Choroid plexus epithelial cell (primary cell): ENCODE measurements at regions not wholly inside any gene's neighbourhood (a gene's known extent, or its start where the extent isn't known, plus 50 kb on each side); places are given as distances from the start of the nearest gene placed in this dataset.

ENCODE experiments used
- DNase-seq: peaks from one replicate; pipeline ENCODE4 v3.0.0-alpha.2; 2010; ENCODE audit warnings: low read depth
- H3K4me3 ChIP-seq: 2 replicates; pipeline ENCODE4 v1.5.1; 2011; ENCODE audit warnings: low read depth, mild to moderate bottlenecking, control low read depth, low read length, moderate library complexity
- CTCF ChIP-seq: conservative IDR thresholded peaks from 2 replicates; pipeline ENCODE4 v1.5.1; 2011; ENCODE audit warnings: low read depth, mild to moderate bottlenecking, control low read depth, inconsistent platforms, low read length, moderate library complexity

GRCh38 chr18:56330366-56331110 lies 307.9 kb downstream of the TXNL1 start:
- H3K4me3 ChIP-seq, result no peak overlapping the region
- no peak for TF ChIP-seq CTCF
- no peak for DNase-seq

GRCh38 chr18:56329536-56329935 lies 308.9 kb downstream of the TXNL1 start:
- no peak overlapping the region for H3K4me3 ChIP-seq
- DNase-seq, result no peak
- no peak for TF ChIP-seq CTCF

- no peak for DNase-seq
- no peak overlapping the region for H3K4me3 ChIP-seq
- no peak for TF ChIP-seq CTCF
These were observed 311.1 kb downstream of the TXNL1 start for GRCh38 chr18:56327191-56327885.

GRCh38 chr18:56326336-56327072 lies 311.9 kb downstream of the TXNL1 start:
- no peak for DNase-seq

GRCh38 chr18:56323673-56324072 lies 314.7 kb downstream of the TXNL1 start:
- DNase-seq, result no peak
- H3K4me3 ChIP-seq, result no peak overlapping the region
- TF ChIP-seq CTCF, result no peak

More at GRCh38 chr18:56326336-56327072, 311.9 kb downstream of the TXNL1 start:
- TF ChIP-seq CTCF, result no peak
- no peak overlapping the region for H3K4me3 ChIP-seq

GRCh38 chr18:56322406-56322805 lies 316.0 kb downstream of the TXNL1 start:
- no peak for DNase-seq
- no peak overlapping the region for H3K4me3 ChIP-seq
- no peak for TF ChIP-seq CTCF
